ENCODE measurements at regions not wholly inside any gene's neighbourhood (a gene's known extent, or its start where the extent isn't known, plus 50 kb on each side); places are given as distances from the start of the nearest gene placed in this dataset.

DNA sequence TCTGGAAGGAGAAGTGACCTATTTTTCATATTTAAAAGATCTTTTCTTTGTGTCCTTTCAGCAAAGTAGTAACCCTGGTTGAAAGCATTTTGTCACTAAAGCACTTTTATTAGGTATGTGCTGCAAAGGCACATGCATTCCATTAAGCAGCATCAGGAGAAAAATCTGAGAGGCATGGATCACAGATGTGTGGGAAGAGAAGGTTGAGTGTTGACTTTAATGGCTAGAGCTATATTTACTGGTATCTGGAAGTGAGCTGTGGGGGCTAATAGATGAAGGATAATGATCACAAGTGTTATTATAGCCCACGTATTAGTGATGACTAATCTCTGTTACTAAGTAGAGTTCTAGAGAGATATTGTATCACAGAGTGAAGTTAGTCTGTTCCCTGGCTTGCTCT, 1520.7 kb downstream of the ARAP2 start:
- DNase-seq = no peak

GRCh38 chr4:34724491-34724890, 1519.8 kb downstream of the ARAP2 start:
- DNase-seq = no peak

GRCh38 chr4:34731070-34731469, 1513.2 kb downstream of the ARAP2 start:
- DNase-seq = no peak

GRCh38 chr4:34732176-34732950, 1512.0 kb downstream of the ARAP2 start:
- DNase-seq = no peak

GRCh38 chr4:34733185-34733941, 1511.0 kb downstream of the ARAP2 start:
- no peak for DNase-seq

- no peak for DNase-seq
Observed at GRCh38 chr4:34766935-34767334, 1477.4 kb downstream of the ARAP2 start.

- DNase-seq = no peak
Observed at GRCh38 chr4:34767407-34767806, 1476.9 kb downstream of the ARAP2 start.

DNA sequence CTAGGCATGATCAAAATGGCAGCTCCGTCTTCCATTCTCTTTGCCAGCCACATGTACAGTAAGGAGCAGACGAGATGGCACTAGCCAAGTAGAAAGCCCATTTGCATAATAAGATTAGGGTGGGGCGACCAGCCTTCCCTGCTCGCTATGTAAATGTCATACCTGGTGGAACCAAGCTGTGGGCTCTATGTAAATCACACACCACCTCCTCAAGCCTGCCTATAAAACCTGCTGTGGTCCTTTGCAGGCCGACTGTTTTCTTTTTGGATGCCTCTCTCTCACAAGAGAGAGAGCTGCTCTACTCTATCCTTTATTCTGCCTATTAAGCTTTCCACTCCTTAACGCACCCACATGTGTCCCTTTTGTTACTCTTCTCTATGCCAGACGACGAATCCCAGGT, 1472.7 kb downstream of the ARAP2 start:
- DNase-seq = no peak

GRCh38 chr4:34790131-34790530, 1454.2 kb downstream of the ARAP2 start:
- no peak for DNase-seq

DNA sequence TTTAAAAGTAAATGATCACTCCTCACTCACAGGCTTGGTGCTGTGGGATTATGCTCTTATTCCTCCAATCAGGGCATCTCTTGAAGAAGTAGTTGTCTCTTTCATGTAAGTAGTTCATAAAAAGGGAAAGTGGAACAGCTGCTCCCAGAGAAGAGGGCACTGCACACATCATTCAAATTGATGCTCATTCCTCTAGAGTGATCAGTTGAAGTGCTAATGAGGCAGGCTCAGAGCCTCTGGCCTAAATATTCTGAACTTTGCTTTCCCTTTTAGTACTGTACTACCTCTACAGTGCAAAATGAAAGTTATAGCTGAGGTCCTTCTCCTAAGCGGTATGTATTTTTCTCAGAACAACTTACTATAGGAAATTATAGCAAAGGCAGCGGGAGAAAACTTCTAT, 1453.1 kb downstream of the ARAP2 start:
- DNase-seq = no peak

- no peak for DNase-seq
Observed at GRCh38 chr4:34800953-34801352, 1443.4 kb downstream of the ARAP2 start.

DNA sequence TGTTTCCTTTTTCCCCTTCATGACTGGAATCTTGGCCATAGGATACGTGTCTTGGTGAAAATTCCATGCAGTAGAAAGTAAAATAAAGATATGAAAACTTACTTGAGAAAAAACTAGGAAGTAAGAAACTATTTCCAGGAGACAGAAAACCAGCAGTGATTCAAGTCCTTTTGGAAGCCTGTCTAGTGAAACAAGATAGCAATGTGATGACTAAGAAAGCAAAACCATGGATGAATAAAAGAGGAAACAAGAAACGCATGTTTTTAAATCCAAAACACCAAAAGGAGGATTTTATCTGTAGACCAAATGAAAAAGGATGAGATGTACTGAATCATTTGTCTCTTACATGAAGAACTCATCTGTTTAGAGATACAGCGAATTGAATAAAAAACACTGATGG, 1430.0 kb downstream of the ARAP2 start:
- no peak for DNase-seq

GRCh38 chr4:34824515-34824914, 1419.8 kb downstream of the ARAP2 start:
- DNase-seq = no peak

DNA sequence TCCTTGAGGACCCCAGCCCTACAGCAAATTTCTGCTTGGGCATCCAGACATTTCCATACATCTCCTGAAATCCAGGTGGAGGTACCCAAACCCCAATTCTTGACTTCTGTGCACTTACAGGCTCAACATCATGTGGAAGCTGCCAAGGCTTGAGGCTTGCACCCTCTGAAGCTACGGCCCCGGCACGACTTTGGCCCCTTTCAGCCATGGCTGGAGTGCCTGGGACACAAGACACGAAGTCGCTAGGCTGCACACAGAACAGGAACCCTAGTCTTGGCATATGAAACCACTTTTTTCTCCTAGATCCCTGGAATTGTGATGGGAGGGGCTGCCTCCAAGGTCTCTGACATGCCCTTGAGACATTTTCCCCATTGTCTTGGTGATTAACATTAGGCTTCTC, 1417.7 kb downstream of the ARAP2 start:
- no peak for DNase-seq

DNA sequence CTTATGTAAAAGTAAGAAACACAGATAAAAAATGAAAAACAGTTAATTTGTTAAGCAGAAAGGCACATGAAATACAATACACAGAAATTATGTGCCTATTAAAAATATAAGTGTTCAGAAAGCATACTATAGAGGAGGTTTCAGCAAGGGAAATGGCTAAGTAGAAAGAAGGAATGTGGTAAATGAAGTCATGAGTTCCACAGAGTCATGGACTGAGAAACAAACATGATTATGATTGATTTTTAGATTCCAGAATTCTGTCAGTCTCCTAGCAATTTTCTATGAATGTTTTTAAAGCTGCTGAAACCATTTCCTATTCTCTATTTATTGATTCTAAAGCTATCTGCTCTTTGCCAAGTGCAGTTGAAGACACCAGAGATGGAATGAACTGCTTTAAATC, 1398.4 kb downstream of the ARAP2 start:
- no peak for DNase-seq

- no peak for DNase-seq
Observed at GRCh38 chr4:34850421-34850820, 1393.9 kb downstream of the ARAP2 start.

GRCh38 chr4:34850968-34851367, 1393.3 kb downstream of the ARAP2 start:
- no peak for DNase-seq

DNA sequence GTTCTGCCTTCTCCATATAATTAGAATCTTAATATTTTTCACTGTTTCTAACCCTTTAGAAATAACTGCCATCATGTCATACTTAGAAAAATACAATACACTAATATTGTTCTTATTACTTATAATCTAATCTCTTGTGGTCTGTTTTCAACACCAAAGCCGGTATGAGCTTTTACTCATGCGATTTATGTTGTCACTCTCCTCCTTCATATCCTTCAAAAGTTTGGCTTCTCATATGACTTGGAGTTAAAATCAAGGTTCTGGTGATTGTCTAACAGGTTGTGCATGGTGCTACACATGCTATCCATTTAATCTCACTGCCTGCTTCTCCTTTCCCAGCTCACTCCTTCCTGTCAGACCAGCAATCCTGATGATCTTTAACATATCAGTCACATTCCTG, 1392.9 kb downstream of the ARAP2 start:
- DNase-seq = no peak

GRCh38 chr4:34854451-34854850, 1389.9 kb downstream of the ARAP2 start:
- no peak for DNase-seq

- DNase-seq = no peak
Observed at GRCh38 chr4:34861666-34862065, 1382.6 kb downstream of the ARAP2 start.

GRCh38 chr4:34878961-34879360, 1365.4 kb downstream of the ARAP2 start:
- DNase-seq = no peak

DNA sequence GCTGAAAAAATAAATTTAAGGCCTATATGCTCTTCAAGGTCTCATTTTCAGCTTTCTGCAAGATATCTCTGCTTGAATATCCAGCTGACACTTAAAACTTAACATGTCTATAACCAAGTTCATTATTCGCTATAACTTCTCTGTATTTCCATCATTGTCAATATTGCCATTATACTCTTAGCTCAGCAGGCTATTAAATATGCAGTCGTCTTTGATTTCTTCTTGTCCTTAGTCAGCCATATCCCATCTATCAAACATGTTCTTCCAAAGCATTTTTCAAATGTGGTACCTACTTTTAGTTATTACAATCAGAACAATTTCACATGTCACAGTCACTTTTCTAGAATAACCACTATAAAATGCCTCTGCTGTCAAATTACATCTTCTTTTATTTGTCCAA, 1364.1 kb downstream of the ARAP2 start:
- DNase-seq = no peak

DNA sequence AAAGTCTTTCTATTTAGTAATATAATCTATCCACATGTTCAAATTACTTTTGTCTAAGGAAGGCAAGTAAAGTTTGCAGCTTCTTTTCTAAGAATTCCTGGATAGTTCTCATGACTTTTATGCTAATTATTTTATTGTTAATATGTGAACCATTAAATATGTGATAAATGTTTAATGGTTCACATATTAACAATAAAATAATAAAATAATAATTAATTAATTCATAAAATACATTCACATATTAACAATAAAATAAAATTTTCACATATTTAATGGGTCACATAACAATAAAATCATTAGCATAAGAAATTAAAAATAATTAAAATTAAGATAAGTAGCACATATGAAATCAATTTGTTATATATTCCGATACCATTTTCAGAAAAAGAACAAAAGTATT, 1352.4 kb downstream of the ARAP2 start:
- DNase-seq = no peak

GRCh38 chr4:34893382-34893781, 1350.9 kb downstream of the ARAP2 start:
- no peak for DNase-seq

- no peak for DNase-seq
Observed at GRCh38 chr4:34920032-34920431, 1324.3 kb downstream of the ARAP2 start.
